ENCODE measurements at regions not wholly inside any gene's neighbourhood (a gene's known extent, or its start where the extent isn't known, plus 50 kb on each side); places are given as distances from the start of the nearest gene placed in this dataset.

GRCh38 chr2:18153741-18154140, 275.3 kb downstream of the KCNS3 start:
- ATAC-seq (no peak), DNase-seq (ENCODE audit: low read depth in 1 of 2, low spot score in 1 of 2) (no peak), FAIRE-seq (no peak)
- no peaks in the 10 kb centered on the region for H3K9me3 ChIP-seq
- WGBS (ENCODE audit: missing lambda C conversion rate) = 26% methylated on average over 1 of the region's 1 CpG
- ChIA-PET CTCF (no interaction called here), POLR2A (no interaction called here)
- H3K27ac ChIP-seq = no peak overlapping the region
- H3K4me3 ChIP-seq = no peak overlapping the region
- no peak overlapping the region for H3K4me2 ChIP-seq
- TF ChIP-seq HES2 (IDR thresholded peaks at IDR 0.05) (no peak), E2F6 (IDR thresholded peaks at IDR 0.05; ENCODE audit: borderline replicate concordance, low read depth) (no peak), MAX (IDR thresholded peaks at IDR 0.05) (no peak), ZC3H11A (IDR thresholded peaks at IDR 0.05) (no peak), CTCF (IDR thresholded peaks at IDR 0.05) (no peak), KDM1A (IDR thresholded peaks at IDR 0.05; ENCODE audit: low read depth) (no peak), HEYL (CRISPR knock-in tag; IDR thresholded peaks at IDR 0.05) (no peak), TFCP2L1 (CRISPR knock-in tag; IDR thresholded peaks at IDR 0.05) (no peak), REST (IDR thresholded peaks at IDR 0.05) (no peak), ZNF302 (CRISPR knock-in tag; IDR thresholded peaks at IDR 0.05) (no peak), CHD4 (IDR thresholded peaks at IDR 0.05; ENCODE audit: borderline replicate concordance) (no peak), BHLHE40 (IDR thresholded peaks at IDR 0.05; ENCODE audit: low read depth, low read length) (no peak), NR3C1 (IDR thresholded peaks at IDR 0.05) (no peak), RCOR1 (IDR thresholded peaks at IDR 0.05; ENCODE audit: low read depth, low read length) (no peak), CBX2 (IDR thresholded peaks at IDR 0.05; ENCODE audit: borderline replicate concordance, low read depth) (no peak), GATA3 (IDR thresholded peaks at IDR 0.05; ENCODE audit: borderline replicate concordance) (no peak), ZSCAN20 (CRISPR knock-in tag; IDR thresholded peaks at IDR 0.05) (no peak), HMGXB4 (CRISPR knock-in tag; IDR thresholded peaks at IDR 0.05; ENCODE audit: borderline replicate concordance) (no peak), MAFK (IDR thresholded peaks at IDR 0.05; ENCODE audit: partially characterized antibody) (no peak)
- no peaks in the 10 kb centered on the region for H3K4me1 ChIP-seq

GRCh38 chr2:18151237-18151636, 272.8 kb downstream of the KCNS3 start:
- TF ChIP-seq PHF8 (IDR thresholded peaks at IDR 0.05; ENCODE audit: borderline replicate concordance, low read depth) = no peak
- no peak for TF ChIP-seq ZC3H11A (IDR thresholded peaks at IDR 0.05)
- no peak for TF ChIP-seq ZNF302 (CRISPR knock-in tag; IDR thresholded peaks at IDR 0.05)
- no peak for TF ChIP-seq BHLHE40 (IDR thresholded peaks at IDR 0.05; ENCODE audit: low read depth, low read length)
- no peak for TF ChIP-seq CBX2 (IDR thresholded peaks at IDR 0.05; ENCODE audit: borderline replicate concordance, low read depth)
- ChIA-PET CTCF (interaction anchor here (0.5 kb wide), 1 partner anchor 820 kb away, joined by 3 read pairs; no protein-coding TSS in a partner anchor), POLR2A (no interaction called here)
- Histone ChIP-seq H3K4me1 (no peaks in the 10 kb centered on the region), H3K4me3 (no peak overlapping the region), H3K9me3 (no peaks in the 10 kb centered on the region), H3K4me2 (no peak overlapping the region), H3K27ac (no peak overlapping the region)
- ATAC-seq (no peak), DNase-seq (ENCODE audit: low read depth in 1 of 2, low spot score in 1 of 2) (no peak), FAIRE-seq (no peak)
- 26% methylated on average over 4 of the region's 4 CpGs for WGBS (ENCODE audit: missing lambda C conversion rate)
